ENCODE measurements at regions not wholly inside any gene's neighbourhood (a gene's known extent, or its start where the extent isn't known, plus 50 kb on each side); places are given as distances from the start of the nearest gene placed in this dataset.

DNA sequence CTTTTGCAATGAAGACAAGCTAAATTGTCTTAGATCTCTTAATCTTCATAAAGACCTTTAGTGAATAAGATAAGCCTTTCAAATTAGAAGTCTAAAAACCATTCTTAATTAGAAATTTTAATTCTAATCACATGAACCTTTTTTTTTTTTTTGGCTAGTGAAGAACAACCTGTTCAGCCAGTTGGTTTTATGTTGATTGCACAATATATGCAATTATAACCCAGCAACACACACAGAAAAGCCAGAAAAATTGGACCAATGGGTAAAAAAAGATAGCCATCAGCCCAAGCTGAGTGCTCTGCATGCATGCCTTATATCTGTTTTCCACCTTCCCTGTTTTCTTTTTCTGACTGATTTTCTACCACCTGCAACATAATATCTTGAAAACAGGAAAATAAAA lies 252.2 kb downstream of the SYT10 start:
- Histone ChIP-seq H3K9me3 (ENCODE audit: control insufficient read depth in 1 of 2, insufficient read depth in 1 of 2, low read depth in 1 of 2, low read length in 2 of 2) (peaks cover 0 to 4% of the 10 kb centered on the region in 2 experiments; a peak in 1 of 4 replicates), H3K27ac (ENCODE audit: low read depth, low read length) (no peak overlapping the region), H3K79me2 (ENCODE audit: insufficient read depth, low read length) (no peaks in the 10 kb centered on the region), H3K27me3 (ENCODE audit: insufficient read depth, low read length) (no peaks in the 10 kb centered on the region), H3K36me3 (ENCODE audit: control insufficient read depth in 1 of 2, insufficient read depth in 2 of 2, low read length in 2 of 2) (no peaks in the 10 kb centered on the region), H4K20me1 (ENCODE audit: insufficient read depth) (no peaks in the 10 kb centered on the region), H3K4me1 (ENCODE audit: control insufficient read depth in 1 of 2, insufficient read depth in 2 of 2, low read length in 2 of 2) (no peaks in the 10 kb centered on the region), H2AFZ (ENCODE audit: low read depth, low read length, poor library complexity, severe bottlenecking) (no peak overlapping the region), H3K4me3 (replicated peaks in 1 of 2; ENCODE audit: low read depth in 1 of 2, low read length in 2 of 2) (no peak overlapping the region), H3K9me2 (ENCODE audit: insufficient read depth) (no peaks in the 10 kb centered on the region), H3K9ac (ENCODE audit: low read length) (no peak overlapping the region), H3K4me2 (ENCODE audit: low read length) (no peak overlapping the region)
- TF ChIP-seq ZFX (IDR thresholded peaks at IDR 0.05) (no peak), CEBPB (IDR thresholded peaks at IDR 0.05; ENCODE audit: low read depth) (no peak), ELF1 (IDR thresholded peaks at IDR 0.05; ENCODE audit: borderline replicate concordance, low read depth) (no peak), RAD21 (IDR thresholded peaks at IDR 0.05; ENCODE audit: low read depth) (no peak), SRF (IDR thresholded peaks at IDR 0.05; ENCODE audit: low read depth) (no peak), ZNF274 (IDR thresholded peaks at IDR 0.05; ENCODE audit: low read depth, low read length) (no peak), SP1 (IDR thresholded peaks at IDR 0.05; ENCODE audit: low read depth) (no peak), CBX3 (IDR thresholded peaks at IDR 0.05; ENCODE audit: low read depth) (no peak), EZH2 (IDR thresholded peaks at IDR 0.05) (no peak), EZH2phosphoT487 (IDR thresholded peaks at IDR 0.05; ENCODE audit: borderline replicate concordance) (no peak), POLR2AphosphoS5 (IDR thresholded peaks at IDR 0.05; ENCODE audit: low read depth, low read length) (no peak), MAX (IDR thresholded peaks at IDR 0.05) (no peak), TCF7L2 (IDR thresholded peaks at IDR 0.05; ENCODE audit: borderline replicate concordance, extremely low read depth, insufficient read depth, insufficient read length) (no peak)
- TF ChIP-seq, protein P1, sequence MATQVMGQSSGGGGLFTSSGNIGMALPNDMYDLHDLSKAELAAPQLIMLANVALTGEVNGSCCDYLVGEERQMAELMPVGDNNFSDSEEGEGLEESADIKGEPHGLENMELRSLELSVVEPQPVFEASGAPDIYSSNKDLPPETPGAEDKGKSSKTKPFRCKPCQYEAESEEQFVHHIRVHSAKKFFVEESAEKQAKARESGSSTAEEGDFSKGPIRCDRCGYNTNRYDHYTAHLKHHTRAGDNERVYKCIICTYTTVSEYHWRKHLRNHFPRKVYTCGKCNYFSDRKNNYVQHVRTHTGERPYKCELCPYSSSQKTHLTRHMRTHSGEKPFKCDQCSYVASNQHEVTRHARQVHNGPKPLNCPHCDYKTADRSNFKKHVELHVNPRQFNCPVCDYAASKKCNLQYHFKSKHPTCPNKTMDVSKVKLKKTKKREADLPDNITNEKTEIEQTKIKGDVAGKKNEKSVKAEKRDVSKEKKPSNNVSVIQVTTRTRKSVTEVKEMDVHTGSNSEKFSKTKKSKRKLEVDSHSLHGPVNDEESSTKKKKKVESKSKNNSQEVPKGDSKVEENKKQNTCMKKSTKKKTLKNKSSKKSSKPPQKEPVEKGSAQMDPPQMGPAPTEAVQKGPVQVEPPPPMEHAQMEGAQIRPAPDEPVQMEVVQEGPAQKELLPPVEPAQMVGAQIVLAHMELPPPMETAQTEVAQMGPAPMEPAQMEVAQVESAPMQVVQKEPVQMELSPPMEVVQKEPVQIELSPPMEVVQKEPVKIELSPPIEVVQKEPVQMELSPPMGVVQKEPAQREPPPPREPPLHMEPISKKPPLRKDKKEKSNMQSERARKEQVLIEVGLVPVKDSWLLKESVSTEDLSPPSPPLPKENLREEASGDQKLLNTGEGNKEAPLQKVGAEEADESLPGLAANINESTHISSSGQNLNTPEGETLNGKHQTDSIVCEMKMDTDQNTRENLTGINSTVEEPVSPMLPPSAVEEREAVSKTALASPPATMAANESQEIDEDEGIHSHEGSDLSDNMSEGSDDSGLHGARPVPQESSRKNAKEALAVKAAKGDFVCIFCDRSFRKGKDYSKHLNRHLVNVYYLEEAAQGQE (IDR thresholded peaks at IDR 0.05; ENCODE audit: low read depth) = no peak
- ChIA-PET CTCF (no interaction called here), POLR2A (no interaction called here), RAD21 (ENCODE audit: low non-redundant PET in 1 of 2, low total read pairs in 2 of 2, uncharacterized antibody in 2 of 2, unreplicated experiment in 2 of 2) (no interaction called here)
- BruUV-seq (replicated peaks) = no TSS peak
- intact Hi-C loops (cut with micrococcal nuclease) = no loop called here
- ATAC-seq (no peak), DNase-seq (ENCODE audit: low read depth, low spot score) (no peak)
